MCF 10A (cell line): ENCODE measurements at regions not wholly inside any gene's neighbourhood (a gene's known extent, or its start where the extent isn't known, plus 50 kb on each side); places are given as distances from the start of the nearest gene placed in this dataset.

Experiments
- BruUV-seq: library from RNA; stranded (reverse); fragments of 400-500 nt; replicated peaks from 2 replicates; lab custom pipeline; 2021; lab: Mats Ljungman, UMichigan
- CTCF ChIA-PET: fragments of 300-600 bp; sonication (Branson Sonifier 250); formaldehyde crosslinking; extraction: SDS; loops from one replicate; lab custom pipeline; 2021; ENCODE audit warnings: antibody characterized with exemption, inconsistent platforms; lab: Yijun Ruan, JAX
- POLR2A ChIA-PET: fragments of 300-600, 350-650 bp; sonication (Branson Sonifier 250); formaldehyde crosslinking; extraction: SDS; loops from one replicate; lab custom pipeline; 2020; ENCODE audit warnings: antibody characterized with exemption, inconsistent platforms; lab: Yijun Ruan, JAX
- DNase-seq: peaks from one replicate; pipeline ENCODE4 v3.0.0-alpha.2; 2018; ENCODE audit not compliant: unreplicated experiment
- H3K27ac Mint-ChIP-seq: one replicate; pipeline ENCODE4 v1.8.0; 2022; ENCODE audit warnings: mild to moderate bottlenecking, low read depth, mixed read lengths; ENCODE audit not compliant: unreplicated experiment
- H3K27me3 Mint-ChIP-seq: one replicate; pipeline ENCODE4 v1.8.0; 2022; ENCODE audit warnings: mixed read lengths; ENCODE audit not compliant: insufficient read depth, unreplicated experiment
- H3K36me3 Mint-ChIP-seq: one replicate; pipeline ENCODE4 v1.8.0; 2022; ENCODE audit warnings: mild to moderate bottlenecking, moderate library complexity, mixed read lengths; ENCODE audit not compliant: insufficient read depth, unreplicated experiment
- H3K4me1 Mint-ChIP-seq: one replicate; pipeline ENCODE4 v1.8.0; 2022; ENCODE audit warnings: mixed read lengths; ENCODE audit not compliant: insufficient read depth, unreplicated experiment
- H3K4me3 Mint-ChIP-seq: one replicate; pipeline ENCODE4 v1.8.0; 2022; ENCODE audit warnings: mild to moderate bottlenecking, moderate library complexity, mixed read lengths; ENCODE audit not compliant: unreplicated experiment
- H3K9me3 Mint-ChIP-seq: one replicate; pipeline ENCODE4 v1.8.0; 2022; ENCODE audit warnings: mixed read lengths; ENCODE audit not compliant: unreplicated experiment
- CTCF ChIP-seq: fragments of 200-600 bp; IDR thresholded peaks from one replicate; pipeline ENCODE4 v1.8.0; 2022; ENCODE audit warnings: antibody characterized with exemption, mild to moderate bottlenecking; ENCODE audit not compliant: unreplicated experiment
- intact Hi-C: fragments of 100-400 bp; cut with micrococcal nuclease; formaldehyde crosslinking; loops from 2 replicates; pipeline ENCODE4 v1.14.1; 2022

GRCh38 chr9:2453106-2453505 lies 168.5 kb upstream of the VLDLR start:
- Mint-ChIP-seq H3K4me3 (no peak overlapping the region), H3K4me1 (no peaks in the 10 kb centered on the region), H3K27me3 (no peaks in the 10 kb centered on the region), H3K27ac (no peak overlapping the region), H3K36me3 (no peaks in the 10 kb centered on the region), H3K9me3 (no peaks in the 10 kb centered on the region)
- no peak for TF ChIP-seq CTCF
- ChIA-PET POLR2A (no interaction called here), CTCF (no interaction called here)
- BruUV-seq: no TSS peak
- intact Hi-C loops: no loop called here
- no peak for DNase-seq

- ChIA-PET POLR2A (no interaction called here), CTCF (no interaction called here)
- H3K4me3 Mint-ChIP-seq: no peak overlapping the region
- no peaks in the 10 kb centered on the region for H3K9me3 Mint-ChIP-seq
- no peak for TF ChIP-seq CTCF
- no peaks in the 10 kb centered on the region for H3K27me3 Mint-ChIP-seq
- no peak for DNase-seq
- H3K27ac Mint-ChIP-seq: no peak overlapping the region
- H3K4me1 Mint-ChIP-seq: no peaks in the 10 kb centered on the region
- intact Hi-C loops: no loop called here
- H3K36me3 Mint-ChIP-seq: no peaks in the 10 kb centered on the region
- BruUV-seq: no TSS peak
These were observed 167.9 kb upstream of the VLDLR start for GRCh38 chr9:2453701-2454100.

- no peak for TF ChIP-seq CTCF
- Mint-ChIP-seq H3K36me3 (no peaks in the 10 kb centered on the region), H3K9me3 (no peaks in the 10 kb centered on the region), H3K4me1 (no peaks in the 10 kb centered on the region), H3K4me3 (no peak overlapping the region), H3K27ac (no peak overlapping the region), H3K27me3 (peaks cover 14% of the 10 kb centered on the region)
- BruUV-seq: no TSS peak
- DNase-seq: no peak
- CTCF ChIA-PET: interaction anchor here (0.8 kb wide), 1 partner anchor 8 kb away, joined by 3 read pairs; no protein-coding TSS in a partner anchor
- POLR2A ChIA-PET: no interaction called here
- intact Hi-C loops: no loop called here
These were observed 161.8 kb upstream of the VLDLR start for GRCh38 chr9:2459756-2460155.

- Mint-ChIP-seq H3K4me3 (no peak overlapping the region), H3K9me3 (no peaks in the 10 kb centered on the region), H3K27ac (no peak overlapping the region), H3K36me3 (no peaks in the 10 kb centered on the region), H3K4me1 (no peaks in the 10 kb centered on the region), H3K27me3 (peaks cover 14% of the 10 kb centered on the region)
- no TSS peak for BruUV-seq
- DNase-seq: no peak
- TF ChIP-seq CTCF: no peak
- ChIA-PET POLR2A (interaction anchor here (0.6 kb wide), 1 partner anchor 53 kb away, joined by 3 read pairs; no protein-coding TSS in a partner anchor), CTCF (interaction anchor here (0.7 kb wide), 1 partner anchor 1579 kb away, joined by 3 read pairs; no protein-coding TSS in a partner anchor)
- intact Hi-C loops: no loop called here
These were observed 159.7 kb upstream of the VLDLR start for GRCh38 chr9:2461892-2462291.
